WTC11 (cell line): ENCODE measurements at regions not wholly inside any gene's neighbourhood (a gene's known extent, or its start where the extent isn't known, plus 50 kb on each side); places are given as distances from the start of the nearest gene placed in this dataset.

Experiments used
- ATAC-seq: fragments of 200-7000 bp; cut with Tn5 transposase; 2 replicates; pipeline ENCODE4 v1.10.0; 2021; ENCODE audit warnings: mild to moderate bottlenecking, moderate library complexity
- CTCF ChIA-PET: fragments of 300-600 bp; sonication (Branson Sonifier 250); formaldehyde crosslinking; loops from one replicate; lab custom pipeline; 2021; ENCODE audit warnings: antibody characterized with exemption; lab: Charles Lee
- POLR2A ChIA-PET: fragments of 350-600 bp; sonication (Branson Sonifier 250); formaldehyde crosslinking; loops from one replicate; lab custom pipeline; 2021; ENCODE audit warnings: antibody characterized with exemption; lab: Charles Lee
- DNase-seq: peaks from one replicate; pipeline ENCODE4 v3.0.0; 2021; ENCODE audit warnings: low spot score
- H3K27ac Mint-ChIP-seq: 2 replicates; pipeline ENCODE4 v1.8.0; 2021; ENCODE audit warnings: mixed read lengths
- H3K27me3 Mint-ChIP-seq: 2 replicates; pipeline ENCODE4 v1.8.0; 2021; ENCODE audit warnings: low read depth, mild to moderate bottlenecking, moderate library complexity, mixed read lengths
- H3K36me3 Mint-ChIP-seq: 2 replicates; pipeline ENCODE4 v1.8.0; 2021; ENCODE audit warnings: mixed read lengths
- H3K4me1 Mint-ChIP-seq: 2 replicates; pipeline ENCODE4 v1.8.0; 2022; ENCODE audit warnings: mixed read lengths
- H3K4me3 Mint-ChIP-seq: 2 replicates; pipeline ENCODE4 v1.8.0; 2021; ENCODE audit warnings: mild to moderate bottlenecking, moderate library complexity, mixed read lengths
- H3K9me3 Mint-ChIP-seq: 2 replicates; pipeline ENCODE4 v1.8.0; 2021; ENCODE audit warnings: mixed read lengths
- ATF1 ChIP-seq: sonication (generic); formaldehyde crosslinking; IDR thresholded peaks from 2 replicates; pipeline ENCODE4 v1.8.1; 2023; ENCODE audit warnings: mild to moderate bottlenecking, moderate library complexity, missing genetic modification reagents
- CREB1 ChIP-seq: sonication (generic); formaldehyde crosslinking; IDR thresholded peaks from 2 replicates; pipeline ENCODE4 v1.8.0; 2023; ENCODE audit warnings: mild to moderate bottlenecking, missing genetic modification reagents
- CREM ChIP-seq: sonication (generic); formaldehyde crosslinking; IDR thresholded peaks from 2 replicates; pipeline ENCODE4 v1.8.1; 2022; ENCODE audit warnings: mild to moderate bottlenecking, missing genetic modification reagents, moderate library complexity
- E2F4 ChIP-seq: sonication (generic); formaldehyde crosslinking; IDR thresholded peaks from 2 replicates; pipeline ENCODE4 v1.8.1; 2022; ENCODE audit warnings: low read depth, mild to moderate bottlenecking, moderate library complexity, missing genetic modification reagents, borderline replicate concordance
- MAX ChIP-seq: sonication (generic); formaldehyde crosslinking; IDR thresholded peaks from 2 replicates; pipeline ENCODE4 v1.8.0; 2022; ENCODE audit warnings: mild to moderate bottlenecking, missing genetic modification reagents
- MYBL2 ChIP-seq: sonication (generic); formaldehyde crosslinking; IDR thresholded peaks from 2 replicates; pipeline ENCODE4 v1.8.1; 2023; ENCODE audit warnings: mild to moderate bottlenecking, moderate library complexity, missing genetic modification reagents
- NFYB ChIP-seq: sonication (generic); formaldehyde crosslinking; conservative IDR thresholded peaks from 2 replicates; pipeline ENCODE4 v1.8.0; 2022; ENCODE audit warnings: low read depth, missing genetic modification reagents
- NR1H2 ChIP-seq: sonication (generic); formaldehyde crosslinking; IDR thresholded peaks from 2 replicates; pipeline ENCODE4 v1.9.0; 2021; ENCODE audit warnings: mild to moderate bottlenecking, moderate library complexity, missing genetic modification reagents
- SMAD3 ChIP-seq: sonication (generic); formaldehyde crosslinking; IDR thresholded peaks from 2 replicates; pipeline ENCODE4 v1.8.0; 2022; ENCODE audit warnings: missing genetic modification reagents, mild to moderate bottlenecking, borderline replicate concordance
- SP1 ChIP-seq: sonication (generic); formaldehyde crosslinking; conservative IDR thresholded peaks from 2 replicates; pipeline ENCODE4 v1.8.1; 2022; ENCODE audit warnings: missing genetic modification reagents
- STAT6 ChIP-seq: sonication (generic); formaldehyde crosslinking; conservative IDR thresholded peaks from 2 replicates; pipeline ENCODE4 v1.8.1; 2023; ENCODE audit warnings: mild to moderate bottlenecking, low read depth, missing genetic modification reagents, moderate library complexity
- USF1 ChIP-seq: sonication (generic); formaldehyde crosslinking; IDR thresholded peaks from 2 replicates; pipeline ENCODE4 v1.8.0; 2022; ENCODE audit warnings: mild to moderate bottlenecking, missing genetic modification reagents
- ZNF281 ChIP-seq: sonication (generic); formaldehyde crosslinking; IDR thresholded peaks from 2 replicates; pipeline ENCODE4 v1.8.0; 2023; ENCODE audit warnings: mild to moderate bottlenecking, missing genetic modification reagents
- ZNF416 ChIP-seq: fragments of 250-450 bp; sonication (Bioruptor Pico); IDR thresholded peaks from 2 replicates; pipeline ENCODE4 v1.9.0; 2021; ENCODE audit warnings: mild to moderate bottlenecking, inconsistent platforms
- ZNF671 ChIP-seq: fragments of 250-450 bp; sonication (Bioruptor Pico); IDR thresholded peaks from 2 replicates; pipeline ENCODE4 v1.8.0; 2021; ENCODE audit warnings: mild to moderate bottlenecking

- TF ChIP-seq STAT6 (CRISPR knock-in tag) (no peak), MYBL2 (CRISPR knock-in tag) (no peak), SMAD3 (CRISPR knock-in tag) (no peak), ZNF671 (CRISPR knock-in tag) (no peak), CREB1 (CRISPR knock-in tag) (no peak), SP1 (CRISPR knock-in tag) (no peak), USF1 (CRISPR knock-in tag) (no peak), E2F4 (no peak), ATF1 (CRISPR knock-in tag) (no peak)
Observed at GRCh38 chr15:38154255-38154654, 98.4 kb upstream of the SPRED1 start (continued).

GRCh38 chr15:38154837-38155236, 97.8 kb upstream of the SPRED1 start:
- Mint-ChIP-seq H3K27me3 (no peaks in the 10 kb centered on the region), H3K4me3 (no peak overlapping the region), H3K4me1 (peaks cover 10% of the 10 kb centered on the region), H3K36me3 (peaks cover 11% of the 10 kb centered on the region), H3K27ac (no peak overlapping the region), H3K9me3 (peaks cover 34% of the 10 kb centered on the region)
- no peak for ATAC-seq
- ChIA-PET POLR2A (interaction anchor here (0.7 to 1.4 kb wide), 2 partner anchors 17 to 35 kb away, joined by 3 to 4 read pairs; no protein-coding TSS in a partner anchor), CTCF (no interaction called here)
- TF ChIP-seq NR1H2: no peak
- no peak for TF ChIP-seq ZNF416
- no peak for TF ChIP-seq CREM (CRISPR knock-in tag)
- TF ChIP-seq SP1 (CRISPR knock-in tag): no peak
- no peak for TF ChIP-seq MAX (CRISPR knock-in tag)
- no peak for TF ChIP-seq STAT6 (CRISPR knock-in tag)
- no peak for TF ChIP-seq NFYB (CRISPR knock-in tag)
- no peak for TF ChIP-seq SMAD3 (CRISPR knock-in tag)
- no peak for TF ChIP-seq ZNF281 (CRISPR knock-in tag)
- no peak for TF ChIP-seq CREB1 (CRISPR knock-in tag)
- DNase-seq: no peak
